ENCODE measurements at regions not wholly inside any gene's neighbourhood (a gene's known extent, or its start where the extent isn't known, plus 50 kb on each side); places are given as distances from the start of the nearest gene placed in this dataset.

DNA sequence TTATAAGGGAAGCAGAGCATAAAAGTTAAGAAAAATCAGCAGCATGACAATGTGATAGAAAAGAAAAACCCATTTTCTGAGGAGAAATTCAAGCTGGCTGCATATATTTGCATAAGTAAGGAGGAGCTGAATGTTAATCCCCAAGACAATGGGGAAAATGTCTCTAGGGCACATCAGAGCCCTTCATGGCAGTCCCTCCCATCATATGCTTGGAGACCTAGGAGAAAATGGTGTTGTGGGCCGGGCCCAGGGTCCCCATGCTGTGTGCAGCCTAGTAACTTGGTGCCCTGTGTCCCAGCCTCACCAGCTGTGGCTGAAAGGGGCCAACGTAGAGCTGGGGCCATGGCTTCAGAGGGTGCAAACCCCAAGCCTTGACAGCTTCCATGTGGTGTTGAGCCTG, 100.6 kb upstream of the PLPPR4 start:
- DNase-seq (ENCODE audit: low spot score): no peak

DNA sequence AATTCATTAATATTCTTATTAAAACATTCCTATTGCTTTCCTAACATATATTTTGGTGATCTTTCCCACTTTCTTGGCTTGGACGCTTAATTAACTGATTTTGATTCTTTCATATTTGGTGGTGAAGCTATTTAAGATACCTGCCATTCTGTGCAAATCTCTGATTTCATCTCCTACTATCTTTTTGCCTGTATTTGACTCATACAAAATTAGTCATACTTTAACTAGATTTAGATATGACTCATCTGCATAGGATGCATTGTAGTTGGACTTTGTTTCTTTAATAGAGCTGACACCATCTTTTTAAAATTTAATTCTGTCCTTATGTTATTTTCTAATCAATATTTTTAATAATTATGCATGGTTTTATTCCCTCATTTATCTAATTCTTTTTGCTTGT, 93.8 kb upstream of the PLPPR4 start:
- no peak for DNase-seq (ENCODE audit: low spot score)

GRCh38 chr1:99171184-99171813, 93.0 kb upstream of the PLPPR4 start:
- DNase-seq (ENCODE audit: low spot score): no peak

DNA sequence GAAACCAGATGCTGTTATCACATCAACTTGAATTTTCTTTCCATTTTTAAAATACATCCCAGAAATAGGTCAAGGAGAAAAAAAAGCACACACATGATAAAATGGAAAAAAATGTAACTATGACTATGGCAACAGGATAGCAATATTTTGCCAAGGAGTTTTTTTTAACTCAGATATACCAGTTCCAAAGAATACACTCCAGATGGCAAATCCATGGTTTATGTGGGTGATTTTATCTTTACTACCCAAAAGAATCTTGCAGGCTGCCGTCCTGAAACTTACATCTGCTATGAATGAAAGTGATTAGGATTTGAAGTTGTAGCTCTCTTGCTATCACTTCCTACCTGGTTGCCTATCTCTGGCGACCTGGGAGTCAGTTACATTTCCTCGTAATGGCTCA, 91.0 kb upstream of the PLPPR4 start:
- DNase-seq (ENCODE audit: low spot score): no peak

GRCh38 chr1:99173900-99174299, 90.4 kb upstream of the PLPPR4 start:
- DNase-seq (ENCODE audit: low spot score): no peak

- no peak for DNase-seq (ENCODE audit: low spot score)
Observed at GRCh38 chr1:99176753-99177152, 87.5 kb upstream of the PLPPR4 start.

DNA sequence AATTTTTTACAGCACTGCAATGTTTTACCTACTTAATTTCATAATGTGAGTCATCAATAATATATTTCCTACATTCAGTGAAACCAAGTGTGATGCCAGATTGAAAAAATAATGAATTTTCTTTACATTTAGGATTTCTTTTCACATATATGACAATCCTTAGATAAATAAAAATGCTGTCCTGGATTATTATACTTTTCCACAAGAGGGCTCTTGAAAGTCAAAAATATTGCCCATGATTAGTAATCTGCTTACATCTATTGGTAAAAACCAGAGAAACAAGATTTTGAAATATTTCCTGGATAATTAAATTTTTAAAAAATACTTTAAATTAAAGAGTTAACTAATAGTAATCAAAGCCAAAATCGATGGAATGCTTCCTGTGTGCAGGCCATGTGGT, 86.8 kb upstream of the PLPPR4 start:
- no peak for DNase-seq (ENCODE audit: low spot score)

GRCh38 chr1:99180343-99180808, 83.9 kb upstream of the PLPPR4 start:
- DNase-seq (ENCODE audit: low spot score): peak; percentile 83

DNA sequence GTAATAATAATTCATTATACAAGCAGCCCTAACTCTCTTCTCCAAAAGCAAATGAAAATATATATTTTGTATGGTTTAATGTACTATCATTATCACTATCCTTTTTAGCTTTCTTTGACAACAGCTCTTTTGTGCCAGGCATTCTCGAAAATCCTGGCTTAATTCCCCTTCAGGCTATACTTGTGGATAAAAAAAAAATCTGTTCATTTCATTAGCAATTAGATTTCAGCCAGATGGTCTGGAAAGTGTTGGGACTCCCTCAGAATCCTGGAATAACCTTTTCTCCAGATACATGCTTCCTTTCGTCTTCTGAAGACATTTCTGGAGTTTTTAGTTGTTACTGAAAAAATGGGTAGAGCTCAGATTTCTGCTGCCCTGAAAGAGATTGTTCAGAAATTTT, 83.4 kb upstream of the PLPPR4 start:
- DNase-seq (ENCODE audit: low spot score): no peak

GRCh38 chr1:99181892-99182291, 82.4 kb upstream of the PLPPR4 start:
- no peak for DNase-seq (ENCODE audit: low spot score)

GRCh38 chr1:99185196-99185595, 79.1 kb upstream of the PLPPR4 start:
- no peak for DNase-seq (ENCODE audit: low spot score)

DNA sequence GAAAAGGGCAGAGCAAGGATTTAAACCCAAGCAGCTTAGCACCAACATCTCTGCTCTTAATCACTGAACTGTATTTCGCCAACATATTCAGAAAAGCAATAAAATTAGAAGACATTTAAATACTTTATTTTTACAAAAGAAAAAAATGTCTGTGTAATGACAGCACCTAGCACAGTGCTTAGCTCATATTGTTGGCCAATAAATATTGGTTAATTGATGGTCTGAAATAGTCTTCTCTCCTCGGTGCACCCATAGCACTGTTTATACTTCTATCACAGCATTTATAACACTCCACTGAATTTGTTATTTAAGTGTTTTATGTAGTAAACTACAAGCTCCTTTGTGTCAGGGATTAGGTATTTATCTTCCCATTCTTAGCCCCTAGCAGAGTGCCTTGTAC, 70.9 kb upstream of the PLPPR4 start:
- DNase-seq (ENCODE audit: low spot score): no peak

DNA sequence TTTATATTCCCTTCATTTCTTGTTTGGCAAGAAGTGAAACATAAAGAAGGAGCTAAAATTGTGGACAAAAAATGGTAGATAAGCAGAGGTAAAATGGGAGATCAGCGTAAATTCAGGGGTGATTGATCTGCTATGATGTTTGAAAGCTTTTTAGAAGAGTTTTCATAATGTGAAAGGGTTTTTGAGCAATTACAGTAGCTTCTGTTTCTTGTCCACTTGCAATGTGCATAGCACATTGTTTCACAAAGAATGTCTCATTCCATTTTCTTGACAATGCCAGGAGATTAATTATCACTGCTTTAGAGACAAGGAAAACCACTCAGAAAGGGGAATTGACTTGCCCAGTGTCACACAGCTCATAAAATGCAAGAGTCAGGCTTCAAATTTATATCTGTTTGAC, 65.9 kb upstream of the PLPPR4 start:
- DNase-seq (ENCODE audit: low spot score): no peak

DNA sequence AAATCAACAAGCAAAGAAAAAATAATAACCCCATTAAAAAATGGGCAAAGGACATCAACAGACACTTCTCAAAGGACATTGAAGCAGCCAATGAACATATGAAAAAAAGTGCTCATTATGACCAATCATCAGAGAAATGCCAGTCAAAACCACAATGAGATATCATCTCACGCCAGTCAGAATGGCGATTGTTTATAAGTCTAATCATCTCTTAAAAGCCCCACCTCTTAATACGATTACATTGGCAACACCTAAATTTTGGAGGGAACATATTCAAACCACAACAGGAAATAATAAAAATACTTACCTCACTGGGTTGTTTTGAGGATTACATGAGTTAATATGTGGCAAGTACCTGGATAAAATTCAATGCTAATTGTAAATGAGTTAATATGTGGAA, 57.1 kb upstream of the PLPPR4 start:
- no peak for DNase-seq (ENCODE audit: low spot score)

Data from globus pallidus (tissue), 1 donor.